HG03280 (cell line): ENCODE measurements at regions not wholly inside any gene's neighbourhood (a gene's known extent, or its start where the extent isn't known, plus 50 kb on each side); places are given as distances from the start of the nearest gene placed in this dataset.

Source experiments
- ATAC-seq: cut with Tn5 transposase; IDR thresholded peaks from one replicate; pipeline ENCODE4 v1.9.1; 2021; ENCODE audit warnings: mild to moderate bottlenecking, moderate library complexity; ENCODE audit not compliant: unreplicated experiment

DNA sequence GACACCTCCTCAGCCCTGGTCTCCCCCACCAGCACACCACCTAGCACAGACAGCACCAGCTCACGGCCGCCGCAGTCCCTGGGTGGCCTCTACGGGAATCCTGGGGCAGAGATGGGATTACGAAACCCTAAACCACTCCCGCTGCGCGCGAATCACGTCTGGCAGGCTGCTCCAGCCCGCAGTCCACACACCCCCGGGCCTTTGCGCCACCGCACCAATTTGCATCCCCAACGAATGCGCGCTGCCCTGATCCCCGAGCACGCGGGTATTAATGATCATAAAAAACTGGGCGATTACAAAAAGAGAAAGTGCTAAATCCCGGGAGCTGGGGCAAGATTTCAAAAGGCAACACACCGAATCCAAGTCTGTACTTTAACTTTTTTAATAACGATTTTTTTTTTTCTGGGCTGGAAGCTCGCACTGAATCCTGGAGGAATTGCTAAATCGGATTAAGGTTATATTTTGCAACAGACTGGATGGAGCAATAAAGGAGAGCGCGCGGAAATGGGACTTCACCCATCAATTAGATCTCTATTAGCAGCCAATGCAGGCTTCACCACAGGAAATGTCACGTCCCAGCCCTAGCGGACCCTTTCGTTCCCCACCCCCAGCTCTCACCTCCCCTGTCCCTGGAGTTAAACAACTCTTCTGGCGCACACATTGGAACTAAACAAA is 69.8 kb upstream of the TMEM33 start:
- no peak for ATAC-seq

DNA sequence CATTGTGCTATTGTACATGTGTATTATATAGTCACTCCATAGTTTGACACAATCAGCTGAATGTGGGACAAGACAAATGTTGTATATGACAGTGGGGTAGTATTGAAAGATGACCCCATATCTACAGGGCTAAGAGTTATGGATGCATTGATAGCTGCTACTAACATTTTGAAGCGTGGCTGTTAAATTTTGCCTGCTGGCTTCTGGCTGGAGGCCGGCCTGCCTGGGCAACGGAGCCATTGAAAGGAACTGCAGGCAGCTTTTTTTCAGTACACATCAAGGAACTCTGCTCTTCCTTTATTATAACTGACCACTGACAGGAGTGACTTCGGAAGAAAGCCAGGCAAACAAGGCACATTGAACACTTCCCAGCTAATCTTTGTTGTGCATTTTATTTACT is 76.1 kb upstream of the TMEM33 start:
- no peak for ATAC-seq

DNA sequence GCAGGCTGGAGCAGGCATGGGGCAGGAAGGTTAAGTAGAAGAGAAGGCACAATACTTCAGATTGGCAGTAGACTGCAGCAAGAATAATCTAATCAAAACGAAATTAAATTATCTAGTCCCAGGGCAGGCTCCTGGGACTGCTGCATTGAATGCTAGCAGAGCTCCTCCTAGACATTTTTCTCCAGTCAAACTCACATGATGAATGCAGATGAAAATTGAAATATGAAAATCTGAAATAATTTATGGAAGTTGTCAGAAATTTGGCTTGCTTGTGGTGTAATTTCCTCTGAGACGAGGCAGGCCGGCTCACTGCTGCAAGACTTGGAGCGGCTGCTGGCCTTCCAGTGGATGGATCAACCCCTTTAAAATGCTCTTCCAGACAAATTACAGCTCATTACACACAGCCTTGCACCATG is 78.0 kb upstream of the TMEM33 start:
- no peak for ATAC-seq

DNA sequence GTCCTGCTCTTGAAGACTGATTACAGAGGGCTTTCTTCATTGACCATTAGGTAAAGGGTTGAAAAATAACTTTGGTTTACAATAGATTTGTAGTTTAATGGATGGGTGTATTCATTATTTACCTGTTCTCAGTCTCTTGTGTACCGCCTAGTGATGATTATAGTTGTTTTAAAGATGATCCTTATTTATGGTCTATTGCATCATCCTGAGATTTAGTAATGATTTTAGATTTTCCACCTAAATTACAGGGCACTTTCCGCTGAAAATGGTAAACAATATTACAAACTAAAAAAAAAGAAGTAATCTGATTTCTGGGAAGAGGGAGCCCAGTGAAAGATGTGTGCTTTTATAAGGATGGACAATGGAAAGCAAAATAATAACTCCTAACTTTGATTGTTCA is 78.4 kb upstream of the TMEM33 start:
- ATAC-seq = no peak

DNA sequence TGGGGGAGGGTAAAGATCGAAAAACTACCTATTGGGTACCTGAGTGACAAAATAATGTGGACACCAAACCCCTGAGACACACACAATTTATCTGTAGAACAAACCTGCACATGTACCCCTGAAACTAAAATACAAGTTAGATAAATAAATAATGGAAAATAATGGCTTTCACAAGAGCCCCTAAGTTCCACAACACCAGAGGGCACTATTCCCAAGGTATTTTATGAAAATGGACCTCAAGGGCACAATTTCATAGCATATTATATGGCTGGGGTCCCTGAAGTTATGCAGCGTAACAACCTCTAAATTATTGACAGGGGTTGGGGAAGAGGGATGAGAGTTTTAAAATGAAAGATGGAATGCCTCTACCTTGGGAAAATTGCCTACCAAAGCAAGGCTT is 81.3 kb upstream of the TMEM33 start:
- ATAC-seq = no peak

DNA sequence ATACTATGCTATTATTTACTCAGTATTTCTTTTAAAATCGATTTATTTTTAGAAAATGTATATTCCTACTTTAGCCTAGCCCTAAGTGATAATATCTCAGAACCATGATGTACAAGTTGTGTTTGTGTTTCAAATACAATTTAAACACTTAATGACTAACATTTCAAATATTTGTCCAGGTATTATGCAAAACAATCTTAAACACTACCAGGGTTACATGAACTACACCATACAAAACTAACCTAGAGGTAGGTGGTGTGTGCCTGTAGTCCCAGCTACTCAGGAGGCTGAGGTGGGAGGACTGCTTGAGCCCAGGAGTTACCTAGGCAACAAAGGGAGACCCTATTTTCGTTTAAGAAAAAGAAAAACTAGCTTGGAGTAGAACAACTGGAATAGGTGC is 83.0 kb upstream of the TMEM33 start:
- no peak for ATAC-seq

DNA sequence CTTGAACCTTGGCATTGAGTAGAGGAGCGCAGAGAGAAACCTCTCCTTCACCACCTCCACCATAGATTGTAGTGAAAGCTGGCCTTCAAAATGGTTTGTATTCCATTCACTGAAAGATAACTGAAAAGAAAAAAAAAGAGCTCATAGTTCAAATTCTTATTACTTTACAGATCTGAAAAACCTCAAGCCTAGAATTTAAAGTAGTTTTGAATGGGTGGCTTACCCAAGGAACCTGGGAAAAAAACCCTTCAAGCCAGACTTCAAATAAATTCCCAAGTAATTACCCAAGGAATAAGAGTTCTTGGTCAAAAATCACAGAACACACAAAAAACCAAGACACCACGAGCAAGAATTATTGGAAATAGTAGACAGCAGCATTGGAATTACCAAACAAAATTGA is 83.6 kb upstream of the TMEM33 start:
- ATAC-seq = no peak

DNA sequence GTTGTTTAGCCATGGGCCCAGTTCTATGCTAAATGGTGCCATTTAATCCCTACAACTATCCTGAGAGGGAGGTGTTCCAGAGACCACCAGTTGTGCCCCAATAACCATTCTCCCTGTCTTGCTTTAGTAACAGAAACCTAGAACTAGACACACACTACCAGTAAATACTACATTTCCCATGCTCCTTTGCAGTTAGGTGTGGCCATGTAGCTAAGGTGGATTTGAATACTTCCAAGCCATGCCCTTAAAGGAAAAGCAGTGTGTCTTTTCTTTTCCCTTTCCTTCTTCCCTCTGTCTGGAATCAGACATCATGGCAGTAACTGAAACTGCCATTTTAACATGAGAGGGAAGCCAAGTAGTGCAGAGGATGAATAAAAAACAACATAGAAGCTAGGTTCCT is 90.9 kb upstream of the TMEM33 start:
- ATAC-seq = no peak

DNA sequence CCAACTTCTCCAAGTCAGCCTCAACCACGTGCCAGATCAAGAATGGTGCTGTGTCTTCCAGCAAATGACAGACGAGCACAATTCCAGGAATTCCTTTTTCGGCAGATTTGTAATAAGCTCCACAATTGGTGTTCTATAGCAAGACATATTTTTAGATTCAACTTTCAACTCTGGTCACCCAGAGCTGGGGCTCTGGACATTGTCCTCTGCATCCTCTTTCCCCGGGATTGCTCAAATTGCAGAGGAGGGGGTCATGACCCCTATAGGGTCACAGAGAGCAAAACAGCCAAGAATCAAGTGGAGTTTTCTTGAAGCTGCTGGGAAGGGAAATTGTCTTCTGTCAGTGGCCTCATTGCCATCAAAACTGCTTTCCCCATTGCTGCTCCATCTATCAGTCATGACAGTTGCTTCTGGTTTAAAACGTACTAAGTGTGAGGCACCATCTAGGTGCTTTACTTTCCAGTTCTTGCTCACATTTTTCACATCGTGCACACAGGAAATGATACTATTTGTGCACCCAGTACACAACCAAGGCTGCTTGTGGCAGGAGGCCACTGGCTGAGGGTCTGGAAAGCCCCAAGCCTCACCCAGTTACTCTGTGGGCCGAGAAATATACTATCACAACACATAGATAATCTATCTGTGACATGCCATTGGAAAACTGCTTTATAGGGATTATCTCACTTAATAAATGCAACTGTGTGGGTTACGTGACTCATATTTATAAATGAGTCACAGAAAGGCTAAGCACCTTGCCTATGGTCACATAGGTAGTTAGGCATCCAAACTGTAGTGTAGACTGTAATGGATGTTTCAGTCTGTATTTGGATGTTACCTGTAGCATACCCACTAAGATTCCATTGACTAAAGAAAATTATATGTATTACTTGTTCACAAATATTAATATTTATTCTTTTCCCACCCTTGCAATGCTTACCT is 91.7 kb upstream of the PHOX2B start:
- no peak for ATAC-seq

DNA sequence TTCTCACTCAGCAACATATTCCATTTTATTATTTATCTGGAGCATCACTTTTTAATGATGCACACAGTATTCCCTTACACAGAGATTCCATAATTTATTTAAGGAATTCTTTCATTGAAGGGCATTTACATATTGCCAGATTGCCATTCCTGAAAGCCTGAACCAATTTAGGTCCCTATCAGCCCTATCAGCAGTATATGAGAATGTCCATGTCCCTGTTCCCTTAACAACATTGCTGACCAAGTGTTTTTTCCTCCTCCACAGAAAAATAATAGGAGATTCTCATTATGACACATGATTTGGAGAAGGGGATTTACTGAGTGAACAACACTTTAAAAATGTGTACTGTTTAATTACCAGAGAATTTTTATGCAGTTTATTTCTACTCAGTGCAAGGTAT is 90.1 kb upstream of the PHOX2B start:
- ATAC-seq = no peak

DNA sequence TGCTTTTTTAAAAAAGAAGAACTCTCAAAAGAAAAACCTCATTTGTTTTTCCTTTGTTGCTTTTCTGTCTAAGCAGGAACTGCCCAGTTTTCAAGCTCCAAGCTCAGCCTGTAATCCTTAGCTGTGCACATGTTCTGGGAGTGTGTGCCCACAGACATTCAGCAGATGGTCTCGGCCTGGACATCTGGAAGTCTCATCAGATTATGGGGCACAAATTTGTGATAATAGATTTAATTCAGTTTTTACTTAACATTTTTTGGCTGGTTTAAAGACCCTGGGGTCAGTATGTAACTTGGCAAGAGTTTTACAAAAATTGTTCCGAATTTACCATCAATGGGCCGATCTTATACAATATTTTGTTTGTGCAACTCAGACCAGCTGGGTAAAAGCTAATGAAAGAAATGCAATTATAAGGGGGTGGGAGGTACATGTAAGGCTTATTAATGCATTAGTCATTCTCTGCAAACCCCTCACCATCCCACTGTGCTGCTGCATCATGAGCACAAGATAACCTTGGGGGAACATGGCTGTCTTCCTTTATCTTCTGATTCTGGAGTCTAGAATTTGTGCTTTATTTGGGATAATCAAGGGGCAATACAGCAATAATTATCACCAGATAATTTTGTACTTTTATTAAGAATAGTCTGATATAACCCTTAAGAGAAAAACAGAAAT is 86.9 kb upstream of the PHOX2B start:
- no peak for ATAC-seq

DNA sequence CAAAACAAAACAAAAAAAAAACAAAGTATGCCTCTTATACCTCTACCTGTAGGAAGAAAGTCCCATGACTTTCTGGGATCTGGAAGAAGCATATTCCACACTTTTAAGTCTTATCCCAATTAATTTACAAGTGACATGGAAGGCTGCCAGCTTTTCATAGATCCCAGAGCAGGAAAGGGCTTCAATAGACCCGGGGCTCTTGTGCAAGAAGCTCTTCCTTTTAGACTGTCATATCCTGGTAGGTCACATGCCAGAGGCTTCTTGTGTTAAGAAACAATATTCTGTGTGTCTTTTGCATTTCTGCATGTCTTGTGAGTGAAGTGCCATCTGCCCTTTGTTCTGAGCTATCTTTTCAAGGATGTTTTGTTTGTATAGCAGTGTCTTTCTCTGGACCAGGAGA is 84.4 kb upstream of the PHOX2B start:
- no peak for ATAC-seq

DNA sequence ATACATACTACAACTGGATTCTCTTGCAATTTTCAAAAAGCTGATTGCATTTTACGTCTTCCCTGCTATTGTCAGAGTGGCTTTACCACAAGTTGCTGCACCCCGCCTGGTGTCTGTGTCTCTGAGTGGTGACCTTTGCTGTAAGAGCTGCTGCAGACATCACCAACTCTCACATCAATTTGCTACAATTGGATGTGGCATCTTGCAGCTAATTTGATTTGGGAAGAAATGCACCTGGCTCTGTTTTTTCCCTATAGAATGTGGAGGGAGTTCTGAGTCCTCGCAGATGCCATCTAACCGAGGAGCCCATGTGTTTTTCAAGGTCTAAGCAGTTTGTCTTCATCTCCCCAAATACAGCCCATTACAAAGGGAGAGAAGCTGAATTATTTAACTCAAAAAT is 73.8 kb upstream of the PHOX2B start:
- ATAC-seq = no peak

DNA sequence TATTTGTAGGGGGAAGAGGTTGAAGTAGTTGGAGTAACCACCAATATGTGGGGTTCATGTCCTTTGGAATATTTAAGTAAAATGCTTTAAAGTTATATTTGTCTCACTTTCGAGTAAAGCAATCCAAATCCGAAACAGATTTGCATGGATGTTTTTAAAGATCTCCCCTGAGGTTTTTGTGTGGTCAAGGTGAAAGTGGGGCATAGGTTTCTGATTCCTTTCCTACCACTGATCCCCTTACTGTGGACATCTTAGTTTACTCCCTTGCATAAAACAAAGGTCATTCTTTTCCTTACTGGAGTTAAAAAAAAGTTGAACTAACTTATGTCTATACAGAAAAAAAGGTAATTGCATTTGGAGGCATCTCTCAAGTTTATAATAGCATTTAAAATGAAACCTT is 71.9 kb upstream of the PHOX2B start:
- ATAC-seq = no peak

DNA sequence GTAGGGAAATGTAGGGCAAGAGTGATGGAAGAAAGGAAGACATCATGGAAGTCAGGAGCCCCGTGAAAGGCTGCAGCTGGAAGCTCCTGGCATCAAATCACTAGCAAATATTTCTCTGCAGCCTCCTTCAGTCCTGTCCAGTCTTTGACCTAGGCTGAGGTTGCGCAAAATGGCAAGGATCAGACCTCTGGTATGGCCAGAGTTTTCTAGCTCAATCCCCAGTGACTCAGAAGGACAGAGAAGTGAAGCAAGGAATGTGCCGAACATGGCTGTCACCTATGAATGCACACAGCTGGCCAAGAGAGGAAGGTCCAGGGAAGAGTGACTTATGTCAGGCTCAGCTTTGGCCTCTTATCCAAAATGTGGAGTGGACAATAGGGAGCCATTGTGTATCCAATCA is 71.1 kb upstream of the PHOX2B start:
- no peak for ATAC-seq

DNA sequence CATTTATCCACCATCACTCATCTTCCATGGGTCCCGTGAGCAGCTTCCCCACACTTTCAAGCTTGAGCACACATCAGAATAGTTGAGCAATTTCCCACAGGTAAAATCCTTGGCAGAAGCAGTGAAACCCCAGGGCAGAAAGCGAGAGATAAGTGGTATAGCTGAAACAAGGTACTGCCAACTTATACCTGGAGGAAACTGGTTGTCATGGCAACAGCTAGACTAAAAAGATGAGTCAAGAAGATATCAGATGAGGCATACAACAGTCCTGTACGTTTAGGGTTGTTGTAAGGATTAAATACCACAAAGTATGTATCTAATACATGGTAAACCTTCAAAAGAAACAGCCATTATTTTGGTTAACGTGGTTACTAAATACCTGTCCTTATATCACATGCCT is 66.9 kb upstream of the PHOX2B start:
- no peak for ATAC-seq

DNA sequence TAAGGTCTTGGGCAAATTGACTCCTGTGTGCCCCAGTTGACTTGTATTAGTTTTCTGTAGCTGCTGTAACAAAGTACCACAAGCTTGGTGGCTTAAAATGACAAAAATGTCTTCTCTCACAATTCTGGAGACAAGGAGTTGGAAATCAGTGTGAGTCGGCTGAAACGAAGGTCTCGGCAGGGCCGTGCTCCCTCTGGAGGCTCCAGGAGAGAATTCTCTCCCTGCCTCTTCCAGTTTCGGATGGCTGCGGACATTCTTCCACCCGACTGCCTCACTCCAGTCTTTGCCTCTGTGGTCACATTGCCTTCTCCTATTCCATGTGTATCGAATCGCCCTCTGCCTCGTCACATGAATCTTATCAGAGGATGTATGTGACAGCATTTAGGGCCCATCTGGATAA is 66.0 kb upstream of the PHOX2B start:
- no peak for ATAC-seq

DNA sequence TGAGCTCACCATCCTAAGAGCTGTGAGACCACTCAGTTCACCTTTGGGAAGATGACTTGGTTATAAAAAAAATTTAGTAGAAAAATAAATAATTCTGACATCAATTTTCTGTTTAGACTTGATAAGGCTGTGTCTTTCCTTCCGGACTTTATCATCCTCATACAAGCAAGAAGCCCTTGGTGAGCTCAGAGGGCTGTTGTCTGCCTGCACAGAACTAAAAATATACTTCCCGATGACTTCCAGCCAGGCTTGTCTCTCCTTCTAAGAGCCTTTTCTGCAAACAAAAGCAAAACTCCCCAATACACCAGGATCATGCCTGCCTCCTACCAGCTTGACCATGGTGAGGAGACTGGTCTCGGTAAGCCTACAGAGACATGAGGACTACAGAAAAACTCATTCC is 58.3 kb upstream of the PHOX2B start:
- no peak for ATAC-seq

DNA sequence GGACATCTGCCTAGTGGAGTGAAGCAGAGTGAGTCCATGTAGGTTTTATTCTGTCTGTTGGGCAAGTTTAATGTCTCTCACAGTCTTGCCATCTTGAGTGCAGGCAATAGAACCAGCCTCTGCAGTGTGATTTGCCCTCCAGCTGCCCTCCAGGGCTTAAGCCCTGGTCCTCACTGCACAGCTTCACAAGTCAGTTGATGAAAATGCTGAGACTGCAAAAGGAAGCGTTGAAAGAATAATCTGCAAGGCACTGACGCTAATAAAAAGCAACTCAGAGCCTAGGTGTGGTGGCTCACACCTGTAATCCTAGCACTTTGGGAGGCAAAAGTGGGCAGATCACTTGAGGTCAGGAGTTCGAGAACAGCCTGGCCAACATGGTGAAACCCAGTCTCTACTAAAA is 54.1 kb upstream of the PHOX2B start:
- no peak for ATAC-seq

DNA sequence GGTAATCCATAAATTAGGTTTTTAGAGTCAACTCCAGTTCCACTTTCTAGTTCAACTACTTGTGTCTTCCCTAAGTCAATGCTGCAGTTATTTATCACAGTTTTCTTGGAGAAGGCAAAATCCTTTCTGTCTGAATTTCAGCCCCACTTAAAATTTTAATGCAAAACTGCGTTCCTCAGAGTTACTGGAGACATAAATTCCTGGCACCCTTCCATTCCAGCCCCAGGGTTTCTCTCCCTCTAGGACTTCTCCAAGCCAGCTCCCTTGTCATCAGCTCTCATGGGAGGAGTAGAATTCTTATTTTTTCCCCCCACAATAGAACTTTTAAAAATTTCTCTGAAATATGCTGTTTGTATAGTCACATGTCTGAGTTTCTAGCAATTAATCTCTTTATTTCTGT is 50.6 kb upstream of the PHOX2B start:
- ATAC-seq = no peak
